Right lobe of liver (tissue), 6 donors: ENCODE measurements at regions not wholly inside any gene's neighbourhood (a gene's known extent, or its start where the extent isn't known, plus 50 kb on each side); places are given as distances from the start of the nearest gene placed in this dataset.

Experiments
- ATAC-seq, 4 donors: fragments of 200-7000 bp; cut with Tn5 transposase; one replicate each; pipeline ENCODE4 v1.9.1; 2020; ENCODE audit warnings: mild to moderate bottlenecking in 4 of 4, moderate library complexity in 4 of 4
- DNase-seq, 3 donors: peaks; one replicate each; pipeline ENCODE4 v3.0.0-alpha.2; 2020
- H3K27ac ChIP-seq, 3 donors: fragments of 200-600 bp; one replicate each; pipeline ENCODE4 v1.8.0; 2022
- H3K27me3 ChIP-seq, 2 donors: fragments of 200-600 bp; one replicate each; pipeline ENCODE4 v1.8.0; 2022
- H3K36me3 ChIP-seq, 4 donors: fragments of 200-600 bp; sonication (generic) in 1 of 4; one replicate each; pipeline versions ENCODE4 v1.5.1 to v1.8.0; 2017 to 2022; ENCODE audit warnings: control low read depth in 1 of 4
- H3K4me1 ChIP-seq, 4 donors: fragments of 200-600 bp; sonication (generic) in 1 of 4; one replicate each; pipeline versions ENCODE4 v1.5.1 to v1.8.0; 2017 to 2022; ENCODE audit warnings: control low read depth in 1 of 4
- H3K4me3 ChIP-seq, 3 donors: fragments of 200-600 bp; one replicate each; pipeline ENCODE4 v1.8.0; 2022
- H3K9me3 ChIP-seq, 4 donors: fragments of 200-600 bp; sonication (generic) in 1 of 4; one replicate each; pipeline versions ENCODE4 v1.5.1 to v1.8.0; 2017 to 2022; ENCODE audit warnings: control low read depth in 1 of 4
- POLR2A ChIP-seq: fragments of 450-650 bp; IDR thresholded peaks from one replicate; pipeline ENCODE4 v1.6.1; 2017; ENCODE audit warnings: antibody characterized with exemption, mild to moderate bottlenecking
- WGBS: methylation state at CpG from one replicate; pipeline ENCODE4 v1.1.6; 2018; ENCODE audit warnings: low coverage, low lambda C conversion rate; ENCODE audit not compliant: insufficient coverage; ENCODE audit errors: missing lambda C conversion rate; 5-methylcytosine and 5-hydroxymethylcytosine counted together
- intact Hi-C, 2 donors: fragments of 100-400 bp; cut with DNase I; formaldehyde crosslinking; loops; one replicate each; pipeline versions ENCODE4 v1.11.2 to v1.14.1; 2022
- TF ChIP-seq, protein P1 (sequence below), 4 donors: fragments of 200-600 bp in 3 of 4; fragments of 450-650 bp in 1 of 4; IDR thresholded peaks; one replicate each; pipeline versions ENCODE4 v1.5.1 to v1.8.0; 2016 to 2022; ENCODE audit warnings: antibody characterized with exemption in 4 of 4, mild to moderate bottlenecking in 2 of 4
- donor health status: DM: no; HTN: yes; CAD: no.
- donor health status: DM: no; HTN: no; CAD: no.
- donor health status: DM: no; HTN: no; CAD: no.
- donor health status: DM: no; HTN: yes; CAD: no.
- donor health status: DM: no; HTN: yes; CAD: no.

GRCh38 chr4:62204136-62204535 lies 1004.0 kb downstream of the ADGRL3 start:
- WGBS, result 49% methylated on average over 2 of the region's 4 CpGs
- no peaks in the 10 kb centered on the region for H3K9me3 ChIP-seq
- H3K4me3 ChIP-seq, result no peak overlapping the region
- no peaks in the 10 kb centered on the region for H3K4me1 ChIP-seq
- no peaks in the 10 kb centered on the region for H3K27me3 ChIP-seq
- no peaks in the 10 kb centered on the region for H3K36me3 ChIP-seq
- intact Hi-C loops, result no loop called here
- no peak for DNase-seq
- TF ChIP-seq, protein P1, sequence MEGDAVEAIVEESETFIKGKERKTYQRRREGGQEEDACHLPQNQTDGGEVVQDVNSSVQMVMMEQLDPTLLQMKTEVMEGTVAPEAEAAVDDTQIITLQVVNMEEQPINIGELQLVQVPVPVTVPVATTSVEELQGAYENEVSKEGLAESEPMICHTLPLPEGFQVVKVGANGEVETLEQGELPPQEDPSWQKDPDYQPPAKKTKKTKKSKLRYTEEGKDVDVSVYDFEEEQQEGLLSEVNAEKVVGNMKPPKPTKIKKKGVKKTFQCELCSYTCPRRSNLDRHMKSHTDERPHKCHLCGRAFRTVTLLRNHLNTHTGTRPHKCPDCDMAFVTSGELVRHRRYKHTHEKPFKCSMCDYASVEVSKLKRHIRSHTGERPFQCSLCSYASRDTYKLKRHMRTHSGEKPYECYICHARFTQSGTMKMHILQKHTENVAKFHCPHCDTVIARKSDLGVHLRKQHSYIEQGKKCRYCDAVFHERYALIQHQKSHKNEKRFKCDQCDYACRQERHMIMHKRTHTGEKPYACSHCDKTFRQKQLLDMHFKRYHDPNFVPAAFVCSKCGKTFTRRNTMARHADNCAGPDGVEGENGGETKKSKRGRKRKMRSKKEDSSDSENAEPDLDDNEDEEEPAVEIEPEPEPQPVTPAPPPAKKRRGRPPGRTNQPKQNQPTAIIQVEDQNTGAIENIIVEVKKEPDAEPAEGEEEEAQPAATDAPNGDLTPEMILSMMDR (IDR thresholded peaks at IDR 0.05), result no peak
- no peak for TF ChIP-seq POLR2A
- no peak for ATAC-seq
- no peak overlapping the region for H3K27ac ChIP-seq

- 60% methylated on average over 8 of the region's 8 CpGs for WGBS
- no peaks in the 10 kb centered on the region for H3K4me1 ChIP-seq
- TF ChIP-seq, protein P1 (IDR thresholded peaks at IDR 0.05), result no peak
- no peak for TF ChIP-seq POLR2A
- intact Hi-C loops, result no loop called here
- no peak overlapping the region for H3K4me3 ChIP-seq
- H3K36me3 ChIP-seq, result no peaks in the 10 kb centered on the region
- DNase-seq (no peak), ATAC-seq (no peak)
- no peaks in the 10 kb centered on the region for H3K9me3 ChIP-seq
- H3K27me3 ChIP-seq, result no peaks in the 10 kb centered on the region
- H3K27ac ChIP-seq, result no peak overlapping the region
These were observed 999.2 kb downstream of the ADGRL3 start for GRCh38 chr4:62199291-62199810.

DNA sequence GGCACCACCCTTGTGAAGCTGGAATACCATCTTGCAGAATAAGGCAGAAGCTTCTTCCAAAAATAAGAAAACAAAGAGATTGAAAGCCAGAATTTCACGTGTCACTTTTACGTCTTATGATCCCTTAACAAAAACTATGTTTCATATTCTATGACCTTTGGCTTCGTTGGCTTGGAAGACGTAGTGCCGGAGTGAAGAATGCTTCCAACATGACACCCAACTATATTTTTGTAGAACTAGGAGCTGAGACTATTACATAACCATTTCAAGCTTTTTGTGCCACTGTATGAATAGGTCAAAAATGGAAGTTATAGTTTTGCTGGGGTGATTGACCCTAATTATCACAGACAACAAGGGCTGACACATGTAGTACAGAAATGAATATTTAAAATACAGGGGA lies 996.2 kb downstream of the ADGRL3 start:
- intact Hi-C loops, result no loop called here
- no peak overlapping the region for H3K4me3 ChIP-seq
- H3K27me3 ChIP-seq, result no peaks in the 10 kb centered on the region
- H3K27ac ChIP-seq, result no peak overlapping the region
- no peaks in the 10 kb centered on the region for H3K4me1 ChIP-seq
- no peaks in the 10 kb centered on the region for H3K9me3 ChIP-seq
- 69% methylated on average over 5 of the region's 5 CpGs for WGBS
- no peak for ATAC-seq
- H3K36me3 ChIP-seq, result no peaks in the 10 kb centered on the region
- no peak for DNase-seq
- no peak for TF ChIP-seq POLR2A
- TF ChIP-seq, protein P1 (IDR thresholded peaks at IDR 0.05), result no peak

DNA sequence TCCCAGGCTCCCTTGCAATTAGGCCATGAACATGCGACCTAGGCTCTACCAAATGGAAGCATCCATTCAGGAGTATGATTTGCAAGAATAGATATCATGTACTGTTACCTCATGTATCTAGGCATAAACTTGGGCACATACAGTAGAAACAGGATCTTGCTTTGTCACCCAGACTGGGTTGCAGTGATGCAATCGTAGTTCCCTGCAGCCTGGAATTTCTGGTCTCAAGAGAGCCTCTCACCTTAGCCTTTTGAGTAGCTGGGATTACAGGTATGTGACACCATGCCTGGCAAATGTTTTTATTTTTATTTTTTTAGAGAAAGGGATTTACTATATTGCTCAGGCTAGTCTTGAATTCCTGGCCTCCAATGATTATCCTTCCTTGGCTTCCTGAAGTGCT lies 994.2 kb downstream of the ADGRL3 start:
- Histone ChIP-seq H3K4me3 (no peak overlapping the region), H3K27me3 (no peaks in the 10 kb centered on the region), H3K4me1 (no peaks in the 10 kb centered on the region), H3K27ac (no peak overlapping the region), H3K36me3 (no peaks in the 10 kb centered on the region), H3K9me3 (no peaks in the 10 kb centered on the region)
- ATAC-seq (no peak), DNase-seq (no peak)
- intact Hi-C loops, result no loop called here
- no peak for TF ChIP-seq POLR2A
- TF ChIP-seq, protein P1 (IDR thresholded peaks at IDR 0.05), result no peak
- 44% methylated on average over 2 of the region's 2 CpGs for WGBS

DNA sequence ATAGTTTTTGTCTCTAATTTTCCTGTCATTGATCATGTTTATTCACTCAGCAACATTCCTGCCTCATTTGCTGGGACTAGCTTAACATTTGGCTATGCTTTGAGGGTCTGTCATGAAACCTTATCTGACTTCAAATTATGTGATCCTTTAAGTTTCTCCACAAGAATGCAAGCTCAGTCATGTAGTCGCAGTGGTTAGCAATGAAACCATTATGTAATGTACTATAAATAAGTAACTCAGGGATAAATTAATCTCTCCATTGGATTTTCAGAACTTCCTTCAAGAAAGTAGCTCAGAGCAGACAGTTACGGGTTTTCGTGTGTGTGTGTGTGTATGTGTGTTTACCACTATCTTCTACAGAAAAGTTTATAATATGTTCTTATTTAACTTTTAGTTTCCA lies 993.6 kb downstream of the ADGRL3 start:
- 26% methylated on average over 3 of the region's 3 CpGs for WGBS
- Histone ChIP-seq H3K27me3 (no peaks in the 10 kb centered on the region), H3K36me3 (no peaks in the 10 kb centered on the region), H3K4me1 (no peaks in the 10 kb centered on the region), H3K9me3 (no peaks in the 10 kb centered on the region), H3K27ac (no peak overlapping the region), H3K4me3 (no peak overlapping the region)
- intact Hi-C loops, result no loop called here
- TF ChIP-seq, protein P1 (IDR thresholded peaks at IDR 0.05), result no peak
- ATAC-seq (no peak), DNase-seq (no peak)
